HG03521 (cell line): ENCODE measurements at regions not wholly inside any gene's neighbourhood (a gene's known extent, or its start where the extent isn't known, plus 50 kb on each side); places are given as distances from the start of the nearest gene placed in this dataset.
"Not testable (repeated sequence)": the region's sequence is repeated elsewhere in the genome, so short reads cannot be mapped to it uniquely, and the experiment has no call there.

Source experiments
- ATAC-seq: cut with Tn5 transposase; IDR thresholded peaks from one replicate; pipeline ENCODE4 v1.9.1; 2021; ENCODE audit warnings: mild to moderate bottlenecking, moderate library complexity; ENCODE audit not compliant: unreplicated experiment

DNA sequence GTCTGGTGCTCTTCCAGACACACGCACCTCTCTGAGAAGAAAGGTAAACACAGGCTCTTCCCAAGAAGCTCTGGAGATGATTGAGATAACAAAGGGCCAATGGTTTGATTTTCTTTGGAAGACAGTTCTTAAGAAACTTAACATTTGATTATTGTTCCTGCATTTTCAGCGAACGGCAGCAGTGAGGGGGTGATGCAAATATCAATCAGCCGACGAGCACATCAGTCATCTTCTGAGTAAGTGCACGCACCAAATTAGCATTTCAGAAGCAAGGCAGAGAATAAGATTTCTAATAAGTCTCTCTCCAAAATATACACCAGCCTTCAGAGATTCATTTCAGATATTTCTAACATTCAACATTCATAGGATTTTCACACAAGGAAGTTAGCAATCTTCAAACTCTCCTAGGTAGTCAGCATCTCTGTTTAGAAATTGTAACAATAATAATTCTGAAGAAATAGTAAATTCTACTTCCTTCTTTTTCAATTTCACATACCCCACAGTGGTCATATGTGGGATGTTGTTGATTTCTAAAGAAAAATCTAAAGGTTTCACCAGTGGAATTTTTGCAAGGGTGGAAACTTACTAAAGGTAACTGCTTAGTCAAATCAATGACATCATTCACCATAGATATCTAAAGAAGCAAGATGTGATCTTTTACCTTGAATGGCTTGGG, 250.3 kb downstream of the SEC61B start:
- no peak for ATAC-seq

GRCh38 chr9:99472916-99473245, 250.8 kb downstream of the SEC61B start:
- ATAC-seq, result no peak

- no peak for ATAC-seq
Measured at GRCh38 chr9:99474186-99474585, 252.1 kb downstream of the SEC61B start.

- no peak for ATAC-seq
Measured at GRCh38 chr9:99475401-99476065, 253.5 kb downstream of the SEC61B start.

- ATAC-seq, result no peak
Measured at GRCh38 chr9:99478469-99479027, 256.5 kb downstream of the SEC61B start.

DNA sequence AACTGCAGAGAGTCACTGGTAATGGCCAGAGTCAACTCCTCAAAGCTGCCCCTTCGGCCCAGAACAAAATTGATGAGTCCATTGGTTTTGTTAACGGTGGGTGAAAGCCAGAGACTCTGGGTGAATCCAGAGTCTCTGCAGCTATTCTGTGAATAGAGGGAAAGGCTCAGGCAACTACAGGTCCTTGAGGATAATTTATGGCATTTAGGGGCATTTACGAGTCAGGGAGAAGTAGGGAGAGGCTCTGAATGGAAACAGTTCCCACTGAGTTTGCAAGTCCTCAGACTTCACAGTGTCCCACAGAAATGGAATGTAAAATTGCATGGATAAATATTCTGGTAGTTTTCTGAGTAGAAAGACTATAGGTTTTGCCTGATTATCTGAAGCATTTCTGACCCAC, 257.8 kb downstream of the SEC61B start:
- no peak for ATAC-seq

GRCh38 chr9:99485459-99485858, 263.4 kb downstream of the SEC61B start:
- ATAC-seq, result no peak

DNA sequence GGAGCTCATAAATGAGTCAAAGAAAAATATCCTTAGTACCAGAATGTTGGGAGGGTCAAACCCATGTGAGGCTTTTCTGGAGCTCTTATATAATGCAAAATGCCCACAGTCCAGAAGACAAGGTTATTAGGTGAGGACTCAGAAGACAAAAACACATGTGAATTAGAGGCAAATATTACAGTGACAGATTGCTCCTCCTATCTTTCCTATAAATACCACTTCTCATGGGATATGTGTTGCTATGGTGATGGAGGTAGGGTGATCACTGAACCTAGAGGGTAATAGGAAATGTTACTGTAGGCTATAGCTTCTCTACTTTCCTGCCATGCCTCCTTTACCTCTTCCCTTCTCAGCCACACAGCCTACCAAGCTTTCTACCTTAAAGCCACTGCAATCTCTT, 264.6 kb downstream of the SEC61B start:
- no peak for ATAC-seq

- ATAC-seq, result no peak
Measured at GRCh38 chr9:99488131-99489059, 266.3 kb downstream of the SEC61B start.

GRCh38 chr9:99489060-99489413, 267.0 kb downstream of the SEC61B start:
- ATAC-seq, result no peak

DNA sequence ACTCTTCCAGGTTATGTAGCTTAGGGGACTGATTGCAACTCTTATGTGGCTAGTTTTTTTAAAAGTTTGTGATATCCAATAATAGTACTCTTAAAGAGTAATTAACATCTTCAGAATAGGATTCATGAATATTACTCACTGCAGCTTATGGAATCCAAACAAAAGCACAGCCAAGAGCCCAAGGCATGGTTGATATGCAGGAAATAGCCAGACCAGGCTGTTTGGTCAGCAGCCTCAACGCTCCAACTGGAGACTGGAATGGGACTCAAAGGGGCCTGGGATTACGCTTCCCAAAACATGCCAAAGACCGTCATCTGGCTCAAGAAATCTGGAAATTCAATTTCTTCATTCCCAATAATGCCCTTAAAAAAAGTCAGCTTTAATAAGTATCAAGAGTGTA, 268.6 kb downstream of the SEC61B start:
- ATAC-seq, result no peak

DNA sequence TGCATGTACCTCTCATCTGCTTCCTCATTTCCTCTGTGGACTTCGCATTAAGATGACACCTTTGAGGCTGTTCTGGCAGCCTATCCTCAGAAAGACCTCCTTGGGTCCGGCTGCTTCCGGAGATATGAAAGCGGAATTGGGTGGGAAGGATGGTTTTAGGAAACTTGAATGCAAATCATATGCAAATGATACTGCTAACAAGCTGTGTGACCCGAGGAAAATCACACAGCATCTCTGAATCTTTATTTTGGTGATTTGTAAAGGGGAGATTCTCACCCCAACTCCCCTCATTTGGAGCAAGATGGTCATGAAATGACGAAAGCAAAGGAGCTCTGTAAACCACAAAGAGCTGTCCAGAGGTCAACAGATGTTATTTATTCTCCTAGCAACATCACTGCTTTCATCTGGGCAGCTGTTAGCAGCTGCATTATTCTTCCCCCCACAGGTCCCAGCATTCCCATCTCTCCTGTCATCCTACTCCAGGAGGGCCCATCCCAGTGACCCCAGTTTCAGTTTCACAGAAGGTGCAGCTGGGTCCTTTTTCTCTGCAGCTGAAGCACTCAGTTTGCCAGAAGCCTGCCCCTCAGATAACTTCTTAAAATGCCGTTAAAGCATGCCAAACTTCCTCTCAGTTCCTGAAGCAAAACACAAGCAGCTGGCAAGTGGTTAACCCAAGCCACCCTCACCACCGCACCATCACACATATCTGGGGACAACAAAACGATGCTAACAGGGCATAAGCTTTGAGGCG, 269.5 kb downstream of the SEC61B start:
- no peak for ATAC-seq

DNA sequence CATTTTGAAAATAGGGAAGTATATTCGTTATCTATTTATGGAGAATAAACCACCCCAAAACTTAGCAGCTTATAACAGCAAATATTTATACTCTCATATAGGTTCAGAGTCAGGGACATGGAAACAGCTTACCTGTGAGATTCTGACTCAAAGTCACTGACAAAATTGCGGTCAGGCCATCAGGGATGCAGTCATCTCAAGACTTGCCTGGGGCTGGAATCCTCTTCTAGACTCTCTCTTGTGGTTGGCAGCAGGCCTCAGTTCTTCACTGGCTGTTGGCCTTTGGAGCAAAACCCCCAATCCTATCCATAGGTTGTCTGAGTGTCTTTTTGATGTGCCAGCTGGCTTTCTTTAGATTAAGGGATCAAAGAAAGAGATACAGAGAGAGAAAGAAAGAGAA, 275.6 kb downstream of the SEC61B start:
- ATAC-seq, result no peak

DNA sequence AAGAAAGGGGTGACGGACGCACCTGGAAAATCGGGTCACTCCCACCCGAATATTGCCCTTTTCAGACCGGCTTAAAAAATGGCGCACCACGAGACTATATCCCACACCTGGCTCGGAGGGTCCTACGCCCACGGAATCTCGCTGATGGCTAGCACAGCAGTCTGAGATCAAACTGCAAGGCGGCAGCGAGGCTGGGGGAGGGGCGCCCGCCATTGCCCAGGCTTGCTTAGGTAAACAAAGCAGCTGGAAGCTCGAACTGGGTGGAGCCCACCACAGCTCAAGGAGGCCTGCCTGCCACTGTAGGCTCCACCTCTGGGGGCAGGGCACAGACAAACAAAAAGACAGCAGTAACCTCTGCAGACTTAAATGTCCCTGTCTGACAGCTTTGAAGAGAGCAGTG, 276.9 kb downstream of the SEC61B start:
- ATAC-seq, result not testable (repeated sequence)

- no peak for ATAC-seq
Measured at GRCh38 chr9:99505936-99506335, 283.9 kb downstream of the SEC61B start.

DNA sequence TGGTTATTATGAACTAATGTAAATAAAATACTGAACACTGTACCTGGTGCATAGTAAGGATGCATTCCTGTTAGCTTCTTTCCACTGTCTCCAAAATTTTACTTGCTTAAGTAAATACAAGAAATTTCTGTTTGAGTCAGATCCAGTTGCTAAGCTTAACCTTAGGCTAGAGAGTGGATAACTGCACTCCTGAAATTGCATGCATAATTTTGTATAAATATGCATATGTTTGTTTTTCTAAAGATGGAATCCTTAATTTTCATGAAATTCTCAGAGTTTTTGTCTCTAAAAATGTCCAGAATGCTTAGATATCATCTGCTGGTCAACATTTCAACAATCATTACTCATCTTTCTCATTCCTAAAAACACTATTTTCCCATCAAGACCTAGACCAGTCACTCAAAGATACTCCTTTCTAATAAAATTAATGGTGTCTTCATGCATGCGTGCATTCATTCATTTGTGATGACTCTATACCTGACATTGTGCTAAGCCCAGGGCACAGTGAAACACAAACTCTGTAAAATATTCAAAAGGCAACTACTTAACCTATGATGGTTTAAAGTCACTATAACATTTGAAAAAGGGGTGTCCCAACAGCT, 284.8 kb downstream of the SEC61B start:
- ATAC-seq, result no peak

DNA sequence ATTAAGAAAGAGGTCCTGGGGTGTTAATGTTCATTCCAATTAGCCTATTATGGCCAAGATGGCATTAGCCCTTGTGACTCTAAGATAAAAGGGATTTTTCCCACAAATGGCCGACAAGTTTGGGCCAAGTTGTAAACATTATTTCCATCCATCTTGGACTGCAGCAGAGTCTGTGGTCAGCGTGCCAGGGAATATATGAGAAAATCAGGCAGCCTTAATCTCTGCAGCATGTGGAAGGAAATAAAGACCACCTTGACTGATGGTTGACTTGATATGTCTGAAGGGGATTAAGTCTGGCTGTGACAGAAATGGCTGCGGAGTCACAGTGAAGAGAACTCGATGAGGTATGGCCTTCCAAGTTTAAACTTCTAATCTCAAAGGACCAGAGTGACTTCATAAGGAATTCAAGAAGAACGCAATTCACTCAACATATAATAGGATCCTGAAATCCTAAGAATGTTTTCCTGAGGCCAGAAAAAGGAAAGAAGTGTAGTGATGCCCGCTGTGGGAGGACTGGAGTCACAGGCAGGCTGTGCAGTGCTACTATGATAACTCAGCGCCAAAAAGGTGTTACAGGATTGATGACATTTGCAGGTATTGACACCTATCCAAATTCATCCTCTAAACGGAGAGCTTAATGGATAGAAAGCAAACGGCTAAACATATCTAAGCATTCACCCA, 287.1 kb downstream of the SEC61B start:
- no peak for ATAC-seq

- no peak for ATAC-seq
Measured at GRCh38 chr9:99509900-99510535, 287.9 kb downstream of the SEC61B start.

- ATAC-seq, result no peak
Measured at GRCh38 chr9:99511723-99512122, 289.6 kb downstream of the SEC61B start.
